Keratinocyte (primary cell): ENCODE measurements at regions not wholly inside any gene's neighbourhood (a gene's known extent, or its start where the extent isn't known, plus 50 kb on each side); places are given as distances from the start of the nearest gene placed in this dataset.

Source experiments
- EZH2 ChIP-seq: IDR thresholded peaks from one replicate; pipeline ENCODE4 v1.6.1; 2012; ENCODE audit warnings: inconsistent platforms, mild to moderate bottlenecking, low read length, moderate library complexity
- TF ChIP-seq, protein P1 (sequence below), 3 experiments: IDR thresholded peaks in 1 of 3; conservative IDR thresholded peaks in 1 of 3; optimal IDR thresholded peaks in 1 of 3; 2 replicates in 2 of 3; 3 replicates in 1 of 3; pipeline versions ENCODE3 to v1.5.1; 2011; ENCODE audit warnings: low read length in 3 of 3, mild to moderate bottlenecking in 3 of 3, moderate library complexity in 2 of 3, control low read depth in 1 of 3, inconsistent platforms in 1 of 3; ENCODE audit not compliant: insufficient read depth in 2 of 3; ENCODE audit errors: extremely low read depth in 1 of 3

DNA sequence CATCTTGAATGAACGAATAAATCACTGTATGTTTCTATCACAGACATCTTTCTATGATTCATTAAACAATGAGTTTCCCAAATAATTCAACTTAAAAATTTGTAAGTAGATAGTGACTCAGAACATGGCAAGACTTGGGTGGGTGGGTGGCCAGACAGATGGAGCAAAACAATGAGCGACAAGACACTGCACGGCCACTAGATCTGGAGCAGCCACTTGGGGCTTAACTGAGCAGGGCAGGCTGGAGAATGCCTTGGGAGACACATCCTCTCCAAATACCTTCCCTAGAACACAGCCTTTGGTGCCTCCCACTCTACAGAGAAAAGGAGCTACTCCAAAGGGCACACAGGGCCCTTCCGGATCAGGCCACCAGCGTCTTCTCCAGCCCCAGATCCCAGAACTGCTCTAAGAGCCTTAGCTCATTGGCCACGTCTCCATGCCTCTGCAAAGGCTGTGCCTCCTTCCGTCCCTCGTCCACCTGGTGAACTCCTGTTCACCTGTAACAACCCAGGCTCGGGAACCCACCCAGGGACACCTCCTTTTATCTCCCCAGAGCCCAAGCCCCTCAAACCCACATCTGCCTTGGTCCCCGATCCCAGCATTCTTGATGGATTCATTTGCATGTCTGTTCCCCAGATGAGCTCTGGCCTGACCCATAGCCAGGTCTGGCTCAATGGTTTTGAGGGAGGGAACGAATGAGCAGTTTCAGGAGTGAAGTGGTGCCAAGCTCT, 134.9 kb upstream of the IQSEC1 start:
- TF ChIP-seq, protein P1, sequence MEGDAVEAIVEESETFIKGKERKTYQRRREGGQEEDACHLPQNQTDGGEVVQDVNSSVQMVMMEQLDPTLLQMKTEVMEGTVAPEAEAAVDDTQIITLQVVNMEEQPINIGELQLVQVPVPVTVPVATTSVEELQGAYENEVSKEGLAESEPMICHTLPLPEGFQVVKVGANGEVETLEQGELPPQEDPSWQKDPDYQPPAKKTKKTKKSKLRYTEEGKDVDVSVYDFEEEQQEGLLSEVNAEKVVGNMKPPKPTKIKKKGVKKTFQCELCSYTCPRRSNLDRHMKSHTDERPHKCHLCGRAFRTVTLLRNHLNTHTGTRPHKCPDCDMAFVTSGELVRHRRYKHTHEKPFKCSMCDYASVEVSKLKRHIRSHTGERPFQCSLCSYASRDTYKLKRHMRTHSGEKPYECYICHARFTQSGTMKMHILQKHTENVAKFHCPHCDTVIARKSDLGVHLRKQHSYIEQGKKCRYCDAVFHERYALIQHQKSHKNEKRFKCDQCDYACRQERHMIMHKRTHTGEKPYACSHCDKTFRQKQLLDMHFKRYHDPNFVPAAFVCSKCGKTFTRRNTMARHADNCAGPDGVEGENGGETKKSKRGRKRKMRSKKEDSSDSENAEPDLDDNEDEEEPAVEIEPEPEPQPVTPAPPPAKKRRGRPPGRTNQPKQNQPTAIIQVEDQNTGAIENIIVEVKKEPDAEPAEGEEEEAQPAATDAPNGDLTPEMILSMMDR (optimal IDR thresholded peaks at IDR 0.05 in 1 of 3, IDR thresholded peaks at IDR 0.05 in 1 of 3, conservative IDR thresholded peaks at IDR 0.05 in 1 of 3; ENCODE audit: extremely low read depth in 1 of 3, insufficient read depth in 2 of 3, low read length in 3 of 3) = no peak
- TF ChIP-seq EZH2 = no peak
